ENCODE measurements at regions not wholly inside any gene's neighbourhood (a gene's known extent, or its start where the extent isn't known, plus 50 kb on each side); places are given as distances from the start of the nearest gene placed in this dataset.

- TF ChIP-seq GATA3 (IDR thresholded peaks at IDR 0.05; ENCODE audit: low read depth, low read length), result no peak
- TF ChIP-seq GATA2 (IDR thresholded peaks at IDR 0.05; ENCODE audit: low read depth, low read length), result no peak
These were observed 460.9 kb downstream of the RMST start for GRCh38 chr12:97923546-97923945.

Measured in SH-SY5Y (cell line).